Anterior cingulate cortex (tissue), 58 donors: ENCODE measurements at regions not wholly inside any gene's neighbourhood (a gene's known extent, or its start where the extent isn't known, plus 50 kb on each side); places are given as distances from the start of the nearest gene placed in this dataset.

Experiments
- DNase-seq, 58 donors: peaks; one replicate each; lab custom pipeline; 2025; lab: John Stamatoyannopoulos, UW

GRCh38 chr4:104881136-104881886, 265.4 kb upstream of the TET2 start:
- DNase-seq = no peak

GRCh38 chr4:104890598-104891275, 255.9 kb upstream of the TET2 start:
- DNase-seq = no peak

GRCh38 chr4:104896660-104897645, 249.7 kb upstream of the TET2 start:
- DNase-seq = peak in 12 of 58 donors; percentile 0 to 32 (median 5)

DNA sequence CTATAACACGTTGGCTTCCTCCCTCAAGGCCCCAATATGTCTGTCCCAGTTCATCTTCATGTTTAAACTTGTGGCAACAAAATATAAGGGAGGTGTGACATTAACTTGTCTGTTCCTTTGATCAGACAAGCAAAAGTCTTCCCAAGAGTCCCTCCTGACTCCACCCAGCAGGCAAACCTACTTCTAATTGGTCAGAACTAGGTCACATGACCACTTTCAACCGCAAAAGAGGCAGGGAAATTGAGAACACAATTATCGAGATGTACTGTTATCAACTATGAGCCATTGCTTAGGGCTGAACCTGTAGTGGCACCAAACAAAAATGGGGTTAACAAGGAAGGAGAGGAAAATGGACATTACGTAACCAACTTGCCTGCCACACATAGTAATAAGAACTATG, 246.8 kb upstream of the TET2 start:
- no peak for DNase-seq

- DNase-seq = peak in 51 of 58 donors; percentile 5 to 82 (median 46)
These were observed 245.2 kb upstream of the TET2 start for GRCh38 chr4:104901438-104901837.

- DNase-seq = no peak
These were observed 244.6 kb upstream of the TET2 start for GRCh38 chr4:104901961-104902605.

GRCh38 chr4:104905065-104905464, 241.6 kb upstream of the TET2 start:
- DNase-seq = no peak

DNA sequence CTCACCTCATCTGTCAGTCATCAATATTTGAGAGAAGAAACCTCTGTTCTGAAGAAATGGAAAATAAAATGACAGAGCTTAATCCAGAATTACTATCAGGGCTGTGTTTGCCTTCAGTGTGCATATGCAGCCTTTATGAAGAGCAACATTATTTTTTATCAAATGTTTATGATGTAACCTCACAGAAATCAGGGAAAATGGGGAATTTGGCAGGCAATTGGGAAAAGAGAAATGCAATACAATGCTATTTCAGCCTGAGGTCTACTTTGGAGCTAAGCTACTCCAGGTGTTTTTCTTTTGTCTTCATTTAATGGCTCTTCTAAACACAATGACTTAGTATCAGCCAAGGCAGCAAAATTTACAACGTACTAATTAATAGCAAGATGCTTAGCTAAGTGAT, 241.1 kb upstream of the TET2 start:
- no peak for DNase-seq

- no peak for DNase-seq
These were observed 240.4 kb upstream of the TET2 start for GRCh38 chr4:104906276-104906675.

DNA sequence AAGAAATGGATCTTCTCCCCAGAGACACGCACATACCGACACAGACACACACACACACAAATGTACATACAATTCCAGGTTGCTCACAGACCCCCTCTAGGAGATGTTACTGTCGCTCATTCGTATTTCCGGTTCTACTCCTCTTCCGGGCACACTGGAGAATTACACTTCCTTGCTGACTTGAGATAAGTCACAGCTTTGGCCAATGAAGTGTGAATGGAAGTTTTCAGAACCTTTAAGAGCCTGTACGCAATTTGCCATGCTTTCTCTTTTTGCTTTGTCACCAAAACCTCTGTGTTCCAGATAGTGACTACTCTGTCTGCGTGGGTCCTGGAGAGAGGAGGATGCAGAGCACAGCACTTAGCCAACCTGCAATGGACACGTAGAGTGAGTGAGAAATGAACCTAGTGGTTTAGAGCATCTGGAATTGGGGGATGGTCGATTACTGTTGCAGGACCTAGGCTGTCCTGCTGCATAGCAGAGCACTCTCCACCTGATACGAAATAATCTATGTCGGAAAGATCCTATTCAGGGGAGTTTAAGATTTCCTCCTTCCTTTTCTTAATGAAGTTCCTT, 239.5 kb upstream of the TET2 start:
- DNase-seq = no peak

- DNase-seq = no peak
These were observed 238.7 kb upstream of the TET2 start for GRCh38 chr4:104907991-104908390.

GRCh38 chr4:104909376-104909775, 237.3 kb upstream of the TET2 start:
- DNase-seq = no peak

DNA sequence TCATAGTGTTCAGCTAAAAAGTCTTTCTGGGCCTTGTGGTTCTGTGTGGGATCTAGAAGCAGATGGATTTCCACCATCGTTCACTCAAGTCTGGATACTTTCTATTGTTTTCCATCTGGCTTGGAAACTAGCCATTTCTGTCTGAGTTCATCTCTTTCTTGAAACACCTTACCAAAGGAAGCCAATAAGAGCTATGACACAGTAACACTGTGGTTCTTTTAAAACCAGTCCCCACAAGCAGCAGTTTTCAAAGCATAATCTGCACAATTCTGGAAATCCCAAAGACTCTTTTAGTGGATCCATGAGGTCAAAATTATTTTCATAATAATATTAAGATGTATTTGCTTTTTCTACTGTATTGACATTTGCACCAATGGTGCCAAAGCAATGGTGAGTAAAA, 234.2 kb upstream of the TET2 start:
- no peak for DNase-seq

GRCh38 chr4:104915373-104915772, 231.3 kb upstream of the TET2 start:
- no peak for DNase-seq

DNA sequence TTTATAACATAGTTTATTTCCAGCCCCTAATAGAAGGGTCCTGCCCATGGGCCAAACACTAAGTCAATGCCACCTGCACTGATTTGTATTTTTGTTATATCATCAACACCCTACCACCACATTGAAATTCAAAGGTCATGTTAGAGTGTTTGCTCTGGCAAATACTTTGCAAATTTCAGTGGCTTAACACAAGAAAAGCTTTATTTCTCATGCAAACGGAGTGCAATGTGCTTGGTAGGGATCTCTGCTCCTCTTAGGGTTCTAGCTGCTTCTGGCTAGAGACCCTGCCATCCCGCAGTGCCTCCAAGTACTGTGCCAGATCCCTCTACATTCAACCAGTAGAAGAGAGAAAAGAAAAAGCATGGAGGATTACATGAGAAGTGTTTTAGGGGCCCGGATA, 230.8 kb upstream of the TET2 start:
- no peak for DNase-seq

DNA sequence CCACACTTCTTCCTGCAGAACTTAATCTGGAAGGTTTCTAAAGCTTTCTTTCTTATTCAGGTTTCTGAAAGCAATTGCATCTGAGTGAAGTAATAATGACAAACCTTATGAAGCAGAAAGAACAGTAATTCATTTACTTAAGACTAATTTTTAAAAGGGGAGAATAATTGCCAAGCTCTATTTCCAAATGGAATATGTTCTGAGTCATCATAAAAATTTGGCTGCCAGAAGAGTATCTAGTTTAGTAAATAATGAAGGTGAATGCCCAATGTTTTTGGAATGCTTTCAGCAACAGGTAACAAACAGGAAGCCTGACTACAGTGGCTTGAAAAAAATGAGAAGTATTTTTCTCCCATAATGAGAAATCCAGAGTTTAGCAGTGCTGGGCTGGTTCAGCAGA, 227.3 kb upstream of the TET2 start:
- DNase-seq = no peak

GRCh38 chr4:104930298-104930697, 216.4 kb upstream of the TET2 start:
- DNase-seq = no peak

DNA sequence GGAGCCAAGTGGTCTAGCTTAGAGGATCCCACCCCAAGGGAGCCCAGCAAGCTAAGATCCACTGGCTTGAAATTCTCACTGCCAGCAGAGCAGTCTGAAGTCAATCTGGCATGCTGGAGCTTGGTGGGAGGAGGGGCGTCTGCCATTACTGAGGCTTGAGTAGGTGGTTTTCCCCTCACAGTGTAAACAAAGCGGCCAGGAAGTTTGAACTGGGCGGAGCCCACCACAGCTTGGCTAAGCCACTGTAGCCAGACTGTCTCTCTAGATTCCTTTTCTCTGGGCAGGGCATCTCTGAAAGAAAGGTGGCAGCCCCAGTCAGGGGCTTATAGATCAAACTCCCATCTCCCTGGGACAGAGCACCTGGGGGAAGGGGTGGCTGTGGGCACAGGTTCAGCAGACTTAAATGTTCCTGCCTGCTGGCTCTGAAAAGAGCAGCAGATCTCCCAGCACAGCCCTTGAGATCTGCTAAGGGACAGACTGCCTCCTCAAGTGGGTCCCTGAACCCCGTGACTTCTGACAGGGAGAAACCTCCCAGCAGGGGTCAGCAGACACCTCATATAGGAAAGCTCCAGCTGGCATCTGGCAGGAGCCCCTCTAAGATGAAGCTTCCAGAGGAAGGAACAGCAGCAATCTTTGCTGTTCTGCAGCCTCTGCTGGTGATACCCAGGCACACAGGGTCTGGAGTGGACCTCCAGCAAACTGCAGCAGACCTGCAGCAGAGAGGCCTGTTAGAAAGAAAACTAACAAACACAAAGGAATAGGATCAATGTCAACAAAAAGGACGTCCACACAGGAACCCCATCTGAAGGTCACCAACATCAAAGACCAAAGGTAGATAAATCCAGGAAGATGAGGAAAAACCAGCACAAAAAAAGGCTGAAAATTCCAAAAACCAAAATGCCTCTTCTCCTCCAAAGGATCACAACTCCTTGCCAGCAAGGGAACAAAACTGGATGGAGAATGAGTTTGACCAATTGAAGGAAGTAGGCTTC, 215.6 kb upstream of the TET2 start:
- DNase-seq = peak in 2 of 58 donors; percentile 1 to 3

GRCh38 chr4:104938624-104939023, 208.1 kb upstream of the TET2 start:
- DNase-seq = no peak
